ENCODE measurements at regions not wholly inside any gene's neighbourhood (a gene's known extent, or its start where the extent isn't known, plus 50 kb on each side); places are given as distances from the start of the nearest gene placed in this dataset.

DNA sequence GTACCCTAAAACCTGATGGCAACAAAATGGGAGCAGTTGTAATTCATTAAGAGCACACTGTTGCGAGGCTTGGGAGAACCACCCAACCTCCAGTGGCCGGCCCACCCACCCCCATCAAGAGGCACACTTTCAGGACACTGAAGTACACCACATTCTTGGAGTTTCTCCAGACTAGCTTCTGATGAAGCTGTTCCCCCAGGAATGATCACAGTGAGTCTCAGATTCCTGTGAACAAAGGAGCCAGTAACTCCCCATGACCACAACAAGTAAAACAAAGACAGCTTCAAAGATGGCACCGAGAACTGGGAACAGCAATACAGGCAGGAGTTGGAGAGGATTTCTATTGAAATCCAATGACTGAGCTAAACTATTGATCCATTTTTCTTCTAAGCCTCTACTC lies 126.0 kb downstream of the ST8SIA2 start:
- Histone ChIP-seq H3K27me3 (ENCODE audit: control insufficient read depth, insufficient read depth, low read length) (no peaks in the 10 kb centered on the region), H3K56ac (ENCODE audit: extremely low read depth, insufficient read depth, low read length) (no peak overlapping the region), H3K79me1 (ENCODE audit: low read depth in 1 of 2, low read length in 2 of 2) (no peaks in the 10 kb centered on the region), H3K4me1 (ENCODE audit: control insufficient read depth, insufficient read depth, low read length) (no peaks in the 10 kb centered on the region), H2BK15ac (ENCODE audit: low read depth, low read length) (no peak overlapping the region), H2AFZ (replicated peaks; ENCODE audit: low read length, poor library complexity) (no peak overlapping the region), H3K4me3 (ENCODE audit: insufficient read depth, low read depth, low read length) (no peak overlapping the region), H3K4me2 (ENCODE audit: low read depth, low read length) (no peak overlapping the region), H4K91ac (ENCODE audit: insufficient read depth, low read depth, low read length) (no peak overlapping the region), H3K23ac (ENCODE audit: low read depth, low read length) (no peak overlapping the region), H2BK5ac (ENCODE audit: low read depth, low read length, poor library complexity, severe bottlenecking) (no peak overlapping the region), H3K4ac (ENCODE audit: low read depth, low read length) (no peak overlapping the region), H2AK5ac (ENCODE audit: low read depth, low read length) (no peak overlapping the region), H3K9me1 (ENCODE audit: insufficient read depth, low read length) (no peaks in the 10 kb centered on the region), H3K14ac (replicated peaks; ENCODE audit: low read depth, low read length) (no peak overlapping the region), H3K9me3 (ENCODE audit: control insufficient read depth, insufficient read depth, low read length) (no peaks in the 10 kb centered on the region), H3K36me3 (ENCODE audit: control insufficient read depth, insufficient read depth, low read length) (no peaks in the 10 kb centered on the region), H2BK120ac (ENCODE audit: low read depth, low read length) (no peak overlapping the region), H3K18ac (ENCODE audit: low read depth, low read length) (no peak overlapping the region), H3K9ac (ENCODE audit: low read depth, low read length) (no peak overlapping the region), H2BK20ac (ENCODE audit: low read depth, low read length) (no peak overlapping the region), H2AK9ac (replicated peaks; ENCODE audit: low read depth, low read length, poor library complexity) (no peak overlapping the region), H4K8ac (ENCODE audit: low read depth in 2 of 2, low read length in 2 of 2) (no peak overlapping the region), H4K20me1 (ENCODE audit: insufficient read depth, low read length) (no peaks in the 10 kb centered on the region), H3K27ac (ENCODE audit: insufficient read depth, low read length) (no peak overlapping the region), H4K5ac (ENCODE audit: low read depth, low read length) (no peak overlapping the region)
- intact Hi-C loops (cut with micrococcal nuclease) (no loop called here), in situ Hi-C loops (cut with MboI; ENCODE audit: low sequenced_read_pairs) (loop anchor here (5.0 kb wide), 1 partner anchor 188 kb away; no protein-coding TSS in a partner anchor), dilution Hi-C loops (cut with HindIII; ENCODE audit: low sequenced_read_pairs, unreplicated experiment) (no loop called here)
- no CpG with 5 or more reads among the region's 3 CpGs for WGBS, 2 experiments (ENCODE audit: extremely low coverage in 2 of 2, insufficient read length in 1 of 2)
- ATAC-seq (ENCODE audit: low read depth) (no peak), DNase-seq (no peak)
- CTCF ChIA-PET = no interaction called here
- POLR2A ChIA-PET (ENCODE audit: unreplicated experiment) = no interaction called here
- TF ChIP-seq RFX5 (IDR thresholded peaks at IDR 0.05; ENCODE audit: low read depth, low read length) = no peak
- BruUV-seq (replicated peaks) = no TSS peak

Data from IMR-90 (cell line).